HEK293 (cell line): ENCODE measurements at regions not wholly inside any gene's neighbourhood (a gene's known extent, or its start where the extent isn't known, plus 50 kb on each side); places are given as distances from the start of the nearest gene placed in this dataset.

Experiments used
- CTCF ChIA-PET: fragments of 350-600 bp; formaldehyde crosslinking; extraction: SDS; loops from one replicate; lab custom pipeline; 2021; ENCODE audit warnings: antibody characterized with exemption; lab: Yijun Ruan, JAX
- POLR2A ChIA-PET: fragments of 300-600 bp; formaldehyde crosslinking; extraction: SDS; loops from one replicate; lab custom pipeline; 2020; ENCODE audit warnings: antibody characterized with exemption, inconsistent platforms; lab: Yijun Ruan, JAX
- H3K27ac ChIP-seq: fragments of 200-500 bp; sonication (Bioruptor generic); 2 replicates; pipeline ENCODE4 v1.5.1; 2014; ENCODE audit warnings: low read depth, low read length, control low read depth, inconsistent platforms; ENCODE audit errors: extremely low read depth
- H3K36me3 ChIP-seq, 2 experiments: fragments of 200-500 bp in 1 of 2; sonication (Bioruptor generic) in 1 of 2; 1 replicate in 1 of 2; 2 replicates in 1 of 2; pipeline ENCODE4 v1.5.1; 2014 to 2017; ENCODE audit warnings: inconsistent platforms in 2 of 2, low read length in 2 of 2; ENCODE audit not compliant: control insufficient read depth in 2 of 2, insufficient read depth in 1 of 2
- H3K4me1 ChIP-seq: fragments of 200-500 bp; sonication (Bioruptor generic); 2 replicates; pipeline ENCODE4 v1.5.1; 2014; ENCODE audit warnings: mild to moderate bottlenecking, low read length, inconsistent platforms; ENCODE audit not compliant: control insufficient read depth, insufficient read depth
- H3K4me3 ChIP-seq: 2 replicates; pipeline ENCODE4 v1.5.1; 2011; ENCODE audit warnings: low read depth, mild to moderate bottlenecking, control low read depth, low read length, moderate library complexity
- H3K9me3 ChIP-seq: fragments of 200-500 bp; sonication (Bioruptor generic); 2 replicates; pipeline ENCODE4 v1.5.1; 2014; ENCODE audit warnings: low read depth, low read length, inconsistent platforms; ENCODE audit not compliant: control insufficient read depth, insufficient read depth
- EGR2 ChIP-seq: fragments of 450-650 bp; formaldehyde crosslinking; IDR thresholded peaks from 2 replicates; pipeline ENCODE4 v1.5.1; 2016; ENCODE audit warnings: low read depth, missing biosample characterization, missing genetic modification characterization
- FEZF1 ChIP-seq: fragments of 450-650 bp; formaldehyde crosslinking; IDR thresholded peaks from 2 replicates; pipeline ENCODE4 v1.5.1; 2016; ENCODE audit warnings: missing biosample characterization, missing genetic modification characterization
- HOXC10 ChIP-seq: sonication (generic); formaldehyde crosslinking; IDR thresholded peaks from 2 replicates; pipeline ENCODE4 v1.8.1; 2023; ENCODE audit warnings: mild to moderate bottlenecking, missing genetic modification reagents
- MYNN ChIP-seq: fragments of 450-650 bp; formaldehyde crosslinking; IDR thresholded peaks from 2 replicates; pipeline ENCODE4 v1.5.1; 2016; ENCODE audit warnings: missing biosample characterization, missing genetic modification characterization, borderline replicate concordance
- PRDM10 ChIP-seq: fragments of 450-650 bp; formaldehyde crosslinking; IDR thresholded peaks from 2 replicates; pipeline ENCODE4 v1.5.1; 2016; ENCODE audit warnings: missing biosample characterization, missing genetic modification characterization
- SCRT1 ChIP-seq: fragments of 450-650 bp; formaldehyde crosslinking; IDR thresholded peaks from 2 replicates; pipeline ENCODE4 v1.5.1; 2016; ENCODE audit warnings: missing biosample characterization, missing genetic modification characterization, borderline replicate concordance
- ZBTB11 ChIP-seq: fragments of 450-650 bp; formaldehyde crosslinking; conservative IDR thresholded peaks from 2 replicates; pipeline ENCODE4 v1.5.1; 2016; ENCODE audit warnings: low read depth, missing biosample characterization, missing genetic modification characterization
- ZBTB48 ChIP-seq: fragments of 450-650 bp; formaldehyde crosslinking; IDR thresholded peaks from 2 replicates; pipeline ENCODE4 v1.5.1; 2016; ENCODE audit warnings: missing biosample characterization, missing genetic modification characterization
- ZEB2 ChIP-seq: fragments of 450-650 bp; formaldehyde crosslinking; IDR thresholded peaks from 2 replicates; pipeline ENCODE4 v1.5.1; 2016; ENCODE audit warnings: missing biosample characterization, missing genetic modification characterization
- ZNF175 ChIP-seq: fragments of 450-650 bp; formaldehyde crosslinking; IDR thresholded peaks from 2 replicates; pipeline ENCODE4 v1.5.1; 2016; ENCODE audit warnings: missing biosample characterization, missing genetic modification characterization
- ZNF184 ChIP-seq: fragments of 450-650 bp; IDR thresholded peaks from 2 replicates; pipeline ENCODE4 v1.5.1; 2018; ENCODE audit warnings: missing biosample characterization, mild to moderate bottlenecking, missing genetic modification characterization
- ZNF266 ChIP-seq: fragments of 450-650 bp; formaldehyde crosslinking; IDR thresholded peaks from 2 replicates; pipeline ENCODE4 v1.5.1; 2016; ENCODE audit warnings: missing biosample characterization, missing genetic modification characterization, low read depth
- ZNF302 ChIP-seq: fragments of 450-650 bp; formaldehyde crosslinking; IDR thresholded peaks from 2 replicates; pipeline ENCODE4 v1.5.1; 2016; ENCODE audit warnings: missing biosample characterization, missing genetic modification characterization, low read depth
- ZNF426 ChIP-seq: fragments of 450-650 bp; formaldehyde crosslinking; IDR thresholded peaks from 2 replicates; pipeline ENCODE4 v1.5.1; 2017; ENCODE audit warnings: missing biosample characterization, missing genetic modification characterization, mild to moderate bottlenecking, inconsistent platforms, moderate library complexity
- ZNF629 ChIP-seq: fragments of 450-650 bp; formaldehyde crosslinking; IDR thresholded peaks from 2 replicates; pipeline ENCODE4 v1.5.1; 2017; ENCODE audit warnings: missing biosample characterization, missing genetic modification characterization
- ZNF660 ChIP-seq: fragments of 450-650 bp; IDR thresholded peaks from 2 replicates; pipeline ENCODE4 v1.5.1; 2018; ENCODE audit warnings: missing biosample characterization, mild to moderate bottlenecking, missing genetic modification characterization
- ZNF701 ChIP-seq: fragments of 450-650 bp; formaldehyde crosslinking; IDR thresholded peaks from 2 replicates; pipeline ENCODE4 v1.5.1; 2016; ENCODE audit warnings: missing biosample characterization, missing genetic modification characterization
- ZNF777 ChIP-seq: fragments of 450-650 bp; formaldehyde crosslinking; IDR thresholded peaks from 2 replicates; pipeline ENCODE4 v1.5.1; 2017; ENCODE audit warnings: missing biosample characterization, missing genetic modification characterization, borderline replicate concordance
- ZNF785 ChIP-seq: fragments of 450-650 bp; formaldehyde crosslinking; IDR thresholded peaks from 2 replicates; pipeline ENCODE4 v1.5.1; 2016; ENCODE audit warnings: missing biosample characterization, missing genetic modification characterization
- ZXDB ChIP-seq: fragments of 450-650 bp; formaldehyde crosslinking; IDR thresholded peaks from 2 replicates; pipeline ENCODE4 v1.5.1; 2016; ENCODE audit warnings: missing biosample characterization, missing genetic modification characterization
- TF ChIP-seq, protein P1 (sequence below): fragments of 450-650 bp; formaldehyde crosslinking; IDR thresholded peaks from 2 replicates; pipeline ENCODE4 v1.5.1; 2016; ENCODE audit warnings: missing biosample characterization, missing genetic modification characterization
- TF ChIP-seq, protein P2 (sequence below): fragments of 450-650 bp; formaldehyde crosslinking; IDR thresholded peaks from 2 replicates; pipeline ENCODE4 v1.5.1; 2016; ENCODE audit warnings: missing biosample characterization, missing genetic modification characterization, low read depth

GRCh38 chr5:56527174-56527573 lies 288.2 kb upstream of the MAP3K1 start:
- POLR2A ChIA-PET, result no interaction called here
- no peak for TF ChIP-seq ZNF266 (tag by site-specific recombination)
- no peak for TF ChIP-seq ZEB2 (tag by site-specific recombination)
- no peak for TF ChIP-seq MYNN
- no peak for TF ChIP-seq HOXC10 (CRISPR knock-in tag)
- no peak for TF ChIP-seq ZNF302 (tag by site-specific recombination)
- CTCF ChIA-PET, result no interaction called here
- Histone ChIP-seq H3K4me3 (no peak overlapping the region), H3K9me3 (no peaks in the 10 kb centered on the region), H3K36me3 (no peaks in the 10 kb centered on the region), H3K4me1 (peaks cover 7% of the 10 kb centered on the region), H3K27ac (no peak overlapping the region)

- CTCF ChIA-PET, result no interaction called here
- TF ChIP-seq ZNF629 (no peak), ZNF175 (tag by site-specific recombination) (no peak), PRDM10 (tag by site-specific recombination) (peak; percentile 55), ZXDB (no peak), ZBTB48 (tag by site-specific recombination) (peak; percentile 37; the same call in 1 of the 2 replicates), ZNF426 (tag by site-specific recombination) (no peak), FEZF1 (peak; percentile 35; the same call in 1 of the 2 replicates), ZNF701 (tag by site-specific recombination) (no peak), ZNF184 (tag by site-specific recombination) (no peak), SCRT1 (tag by site-specific recombination) (no peak), EGR2 (tag by site-specific recombination) (no peak), ZNF785 (tag by site-specific recombination) (no peak), ZNF660 (tag by site-specific recombination) (peak; percentile 88), ZNF777 (tag by site-specific recombination) (no peak), ZBTB11 (tag by site-specific recombination) (no peak)
- TF ChIP-seq, protein P1, sequence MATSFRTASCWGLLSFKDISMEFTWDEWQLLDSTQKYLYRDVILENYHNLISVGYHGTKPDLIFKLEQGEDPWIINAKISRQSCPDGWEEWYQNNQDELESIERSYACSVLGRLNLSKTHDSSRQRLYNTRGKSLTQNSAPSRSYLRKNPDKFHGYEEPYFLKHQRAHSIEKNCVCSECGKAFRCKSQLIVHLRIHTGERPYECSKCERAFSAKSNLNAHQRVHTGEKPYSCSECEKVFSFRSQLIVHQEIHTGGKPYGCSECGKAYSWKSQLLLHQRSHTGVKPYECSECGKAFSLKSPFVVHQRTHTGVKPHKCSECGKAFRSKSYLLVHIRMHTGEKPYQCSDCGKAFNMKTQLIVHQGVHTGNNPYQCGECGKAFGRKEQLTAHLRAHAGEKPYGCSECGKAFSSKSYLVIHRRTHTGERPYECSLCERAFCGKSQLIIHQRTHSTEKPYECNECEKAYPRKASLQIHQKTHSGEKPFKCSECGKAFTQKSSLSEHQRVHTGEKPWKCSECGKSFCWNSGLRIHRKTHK (tag by site-specific recombination), result no peak
- TF ChIP-seq, protein P2, sequence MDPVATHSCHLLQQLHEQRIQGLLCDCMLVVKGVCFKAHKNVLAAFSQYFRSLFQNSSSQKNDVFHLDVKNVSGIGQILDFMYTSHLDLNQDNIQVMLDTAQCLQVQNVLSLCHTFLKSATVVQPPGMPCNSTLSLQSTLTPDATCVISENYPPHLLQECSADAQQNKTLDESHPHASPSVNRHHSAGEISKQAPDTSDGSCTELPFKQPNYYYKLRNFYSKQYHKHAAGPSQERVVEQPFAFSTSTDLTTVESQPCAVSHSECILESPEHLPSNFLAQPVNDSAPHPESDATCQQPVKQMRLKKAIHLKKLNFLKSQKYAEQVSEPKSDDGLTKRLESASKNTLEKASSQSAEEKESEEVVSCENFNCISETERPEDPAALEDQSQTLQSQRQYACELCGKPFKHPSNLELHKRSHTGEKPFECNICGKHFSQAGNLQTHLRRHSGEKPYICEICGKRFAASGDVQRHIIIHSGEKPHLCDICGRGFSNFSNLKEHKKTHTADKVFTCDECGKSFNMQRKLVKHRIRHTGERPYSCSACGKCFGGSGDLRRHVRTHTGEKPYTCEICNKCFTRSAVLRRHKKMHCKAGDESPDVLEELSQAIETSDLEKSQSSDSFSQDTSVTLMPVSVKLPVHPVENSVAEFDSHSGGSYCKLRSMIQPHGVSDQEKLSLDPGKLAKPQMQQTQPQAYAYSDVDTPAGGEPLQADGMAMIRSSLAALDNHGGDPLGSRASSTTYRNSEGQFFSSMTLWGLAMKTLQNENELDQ (tag by site-specific recombination), result no peak
- peaks cover 7% of the 10 kb centered on the region for H3K4me1 ChIP-seq
Observed at GRCh38 chr5:56525113-56525512, 290.2 kb upstream of the MAP3K1 start.

More at GRCh38 chr5:56525113-56525512, 290.2 kb upstream of the MAP3K1 start:
- Histone ChIP-seq H3K9me3 (no peaks in the 10 kb centered on the region), H3K4me3 (no peak overlapping the region), H3K36me3 (no peaks in the 10 kb centered on the region), H3K27ac (no peak overlapping the region)
- POLR2A ChIA-PET, result no interaction called here
